GM21528 (cell line): ENCODE measurements at regions not wholly inside any gene's neighbourhood (a gene's known extent, or its start where the extent isn't known, plus 50 kb on each side); places are given as distances from the start of the nearest gene placed in this dataset.
"Not testable (repeated sequence)": the region's sequence is repeated elsewhere in the genome, so short reads cannot be mapped to it uniquely, and the experiment has no call there.

Experiments used
- ATAC-seq: cut with Tn5 transposase; IDR thresholded peaks from one replicate; pipeline ENCODE4 v1.9.1; 2021; ENCODE audit warnings: mild to moderate bottlenecking, moderate library complexity; ENCODE audit not compliant: unreplicated experiment, low FRiP score

- ATAC-seq = no peak
Measured at GRCh38 chr3:109648027-109648426, 310.7 kb upstream of the DPPA4 start.

DNA sequence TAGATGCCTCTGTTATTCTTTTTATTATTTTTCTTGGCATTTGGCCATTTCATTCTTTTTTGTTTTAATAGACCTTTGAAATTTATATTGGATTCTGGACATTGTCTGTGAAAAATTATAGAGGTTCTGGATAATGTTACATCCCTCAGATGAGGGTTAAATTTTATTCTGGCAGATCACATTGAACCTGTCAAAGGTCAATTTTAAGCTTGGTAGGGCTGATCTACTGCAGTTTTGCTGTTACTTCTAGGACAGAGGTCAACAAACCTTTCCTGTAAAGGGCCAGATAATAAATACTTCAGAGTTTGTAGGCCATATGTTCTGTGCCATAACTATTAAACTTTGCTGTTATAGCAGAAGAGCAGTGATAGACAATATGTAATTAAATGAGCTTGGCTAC lies 318.9 kb upstream of the DPPA4 start:
- ATAC-seq = no peak

DNA sequence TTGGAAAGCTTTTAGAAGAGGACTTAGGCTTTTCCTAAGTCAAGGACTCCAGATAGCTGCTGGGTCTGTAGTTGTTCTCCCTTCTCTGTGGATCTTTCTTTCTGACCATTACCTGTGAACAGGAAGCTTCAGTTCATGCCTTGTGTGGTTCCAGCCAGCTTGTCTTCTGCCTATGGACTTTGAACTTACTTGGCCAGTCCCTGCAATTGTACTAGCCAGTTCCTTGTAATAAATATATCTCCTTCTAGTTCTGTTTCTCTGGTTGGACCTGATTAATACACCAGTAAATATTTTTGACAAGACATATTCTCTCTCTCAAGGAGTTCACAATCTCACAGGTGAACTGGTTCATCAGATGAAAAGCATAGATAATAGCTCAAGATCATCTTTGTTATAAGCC lies 341.3 kb upstream of the DPPA4 start:
- no peak for ATAC-seq

DNA sequence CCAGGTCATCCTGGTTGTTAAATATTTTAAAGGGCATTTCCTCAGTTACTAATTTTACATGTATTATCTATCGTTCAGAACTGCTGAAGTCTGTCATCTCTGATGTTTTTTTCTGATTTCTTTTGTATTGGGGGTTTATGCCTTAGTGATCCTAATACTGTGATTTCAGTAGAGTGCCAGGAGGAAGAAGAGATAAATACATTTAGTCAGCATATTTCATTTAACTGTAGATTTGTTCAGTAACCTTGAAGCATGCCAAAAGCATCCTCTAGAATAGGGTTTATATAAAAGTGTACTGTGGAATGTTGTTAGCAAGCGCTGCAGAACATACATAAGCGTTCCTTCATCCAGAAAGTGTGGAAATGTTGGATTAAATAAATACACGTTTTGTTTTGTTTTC lies 342.3 kb upstream of the DPPA4 start:
- ATAC-seq = no peak

DNA sequence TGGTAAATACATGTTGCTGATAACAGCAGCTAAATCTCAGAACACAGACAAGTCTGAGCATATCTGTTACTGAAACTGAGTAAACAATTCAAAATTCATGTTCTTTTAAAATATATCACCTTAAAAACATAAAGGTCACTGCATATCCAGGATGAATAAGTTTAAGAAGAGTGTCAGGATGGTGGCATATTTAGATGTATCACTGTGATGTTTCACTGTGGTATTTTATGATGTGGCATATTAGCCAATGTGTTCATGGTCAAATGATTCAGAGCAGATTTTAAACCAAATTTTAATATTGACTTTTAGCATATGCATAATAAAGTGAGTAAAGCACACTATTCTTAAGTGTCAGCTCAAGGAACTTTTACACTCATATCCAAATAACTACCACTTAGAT lies 346.4 kb upstream of the DPPA4 start:
- ATAC-seq = no peak

DNA sequence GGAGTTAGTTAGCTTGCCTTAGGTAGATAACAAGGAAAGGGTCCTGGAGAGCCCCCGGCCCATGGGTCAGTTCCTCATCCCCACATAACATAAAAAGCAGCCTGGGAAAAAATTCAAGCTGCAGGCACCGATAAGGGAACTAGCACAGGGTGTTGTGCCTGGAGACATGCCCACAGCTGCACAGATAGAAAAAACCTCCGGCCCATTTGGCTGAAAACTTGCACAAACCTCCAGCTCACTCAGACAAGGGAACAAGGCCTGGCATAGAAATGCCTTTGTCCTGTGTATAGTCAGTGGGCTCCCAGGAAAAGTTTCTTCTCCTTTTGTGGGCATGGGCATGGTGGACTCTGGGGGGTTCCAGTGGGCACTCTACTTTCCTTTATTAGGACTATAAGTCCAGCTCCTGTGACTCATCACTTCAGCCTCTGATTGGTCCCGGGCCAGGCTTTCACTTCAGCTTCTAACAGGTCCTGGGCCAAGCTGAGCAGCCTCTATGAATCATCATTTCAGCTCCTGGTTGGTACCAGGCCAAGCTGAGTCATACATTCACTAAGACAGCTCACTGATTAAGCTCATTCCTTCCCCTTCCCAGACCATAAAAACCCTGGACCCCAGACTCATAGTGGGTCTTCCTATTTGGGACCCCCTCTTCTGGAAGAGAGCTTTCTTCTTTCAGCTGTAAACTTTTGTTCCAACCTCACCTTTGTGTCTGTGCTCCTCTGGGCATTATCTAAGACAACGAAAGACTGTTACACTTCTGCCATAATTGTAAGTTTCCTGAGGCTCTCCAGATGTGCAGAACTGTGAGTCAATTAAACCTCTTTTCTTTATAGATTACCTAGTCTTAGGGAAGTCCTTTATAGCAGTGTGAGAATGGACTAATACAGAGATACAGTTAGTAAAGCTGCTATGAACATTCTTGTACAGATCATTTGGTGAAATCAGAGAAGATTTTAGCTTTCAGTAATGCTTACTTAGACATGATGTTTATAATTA lies 348.0 kb upstream of the DPPA4 start:
- ATAC-seq = no peak

DNA sequence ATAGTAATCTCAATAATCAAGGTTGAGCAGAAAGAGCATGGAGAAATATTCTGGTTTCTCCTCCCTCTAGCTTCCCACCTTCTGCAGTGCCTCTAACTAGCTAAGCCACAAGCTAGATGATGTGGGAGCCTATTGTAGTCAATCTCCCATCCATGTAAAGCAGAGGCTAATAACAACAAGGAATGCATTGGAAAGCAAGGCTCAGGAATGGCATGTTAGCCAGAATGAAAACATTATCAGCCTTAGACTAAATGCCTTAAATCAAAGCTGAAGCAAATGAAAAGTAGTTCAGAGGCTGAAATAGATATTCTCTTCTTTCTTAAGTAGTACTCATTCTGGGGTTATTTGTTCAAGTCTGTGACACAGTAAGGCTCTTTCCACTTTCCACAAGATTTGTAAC lies 350.3 kb upstream of the DPPA4 start:
- ATAC-seq = no peak

GRCh38 chr3:109696932-109697331 lies 359.6 kb upstream of the DPPA4 start:
- no peak for ATAC-seq

GRCh38 chr3:109702252-109702651 lies 364.9 kb upstream of the DPPA4 start:
- no peak for ATAC-seq

- no peak for ATAC-seq
Measured at GRCh38 chr3:109702976-109703375, 365.6 kb upstream of the DPPA4 start.

DNA sequence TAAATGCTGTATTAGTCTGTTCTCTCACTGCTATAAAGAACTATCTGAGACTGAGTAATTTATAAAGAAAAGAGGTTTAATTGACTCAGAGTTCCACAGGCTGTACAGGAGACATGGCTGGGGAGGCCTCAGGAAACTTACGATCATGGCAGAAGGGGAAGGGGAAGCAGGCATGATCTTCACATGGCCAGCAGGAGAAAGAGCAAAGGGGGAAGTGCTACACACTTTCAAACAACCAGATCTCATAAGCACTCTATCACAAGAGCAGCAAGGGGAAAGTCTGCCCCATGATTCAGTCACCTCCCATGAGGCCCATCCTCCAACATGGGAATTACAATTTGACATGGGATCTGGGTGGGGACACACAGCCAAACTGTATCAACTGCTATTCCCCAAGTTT lies 367.8 kb upstream of the DPPA4 start:
- not testable (repeated sequence) for ATAC-seq

- no peak for ATAC-seq
Measured at GRCh38 chr3:109707617-109708016, 370.3 kb upstream of the DPPA4 start.

GRCh38 chr3:109713288-109713687 lies 375.9 kb upstream of the DPPA4 start:
- ATAC-seq = no peak

- ATAC-seq = no peak
Measured at GRCh38 chr3:109715707-109716106, 378.4 kb upstream of the DPPA4 start.

- no peak for ATAC-seq
Measured at GRCh38 chr3:109718850-109719249, 381.5 kb upstream of the DPPA4 start.

DNA sequence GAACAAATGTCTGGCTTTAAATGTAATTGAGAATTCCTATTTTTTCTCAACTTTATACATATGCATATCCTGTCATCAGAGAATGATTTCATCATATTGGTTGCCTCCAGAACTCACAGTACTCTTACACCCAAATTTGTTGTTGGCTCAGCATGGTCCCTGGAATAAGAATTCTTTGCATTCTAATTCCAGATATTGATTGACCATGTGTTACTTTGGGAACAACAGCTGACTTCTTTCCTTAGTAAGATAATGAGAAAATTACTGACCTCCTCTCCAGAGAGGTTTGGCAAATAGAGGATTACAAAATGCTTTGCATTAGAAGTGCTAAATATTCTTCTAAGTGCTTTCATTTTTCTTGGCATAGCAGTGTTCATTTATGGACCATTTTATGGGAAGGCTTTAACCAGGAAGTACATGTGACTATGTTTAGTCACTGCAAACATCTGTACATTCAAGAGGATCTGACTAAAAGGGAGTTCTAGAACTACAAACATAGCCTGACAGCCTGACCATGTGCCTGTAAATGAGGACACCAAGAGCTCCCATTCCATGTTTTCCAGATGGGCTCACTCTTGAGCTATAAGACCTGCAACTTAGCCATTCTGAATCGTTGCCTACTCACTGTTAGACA lies 391.6 kb upstream of the DPPA4 start:
- no peak for ATAC-seq

- ATAC-seq = peak; percentile 92
Measured at GRCh38 chr3:109731639-109732473, 394.5 kb upstream of the DPPA4 start.

DNA sequence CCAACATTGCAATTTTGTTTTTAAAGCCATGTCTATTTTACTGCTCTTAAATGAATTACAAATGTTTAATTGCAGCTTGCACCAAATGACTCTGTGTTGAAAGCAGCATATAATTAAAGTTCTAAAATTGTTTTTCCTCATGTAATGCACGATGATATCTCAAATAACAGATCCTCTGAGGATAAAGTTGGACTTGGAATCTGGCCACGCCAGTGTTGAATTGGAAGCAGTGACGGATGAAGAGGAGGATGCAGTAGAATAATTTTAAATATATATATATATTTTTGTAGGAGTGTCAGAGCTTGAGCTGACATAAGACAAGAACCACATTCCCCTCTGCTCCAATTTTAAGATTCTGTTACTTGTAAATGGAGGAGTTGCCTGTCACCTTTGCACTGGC lies 406.6 kb upstream of the DPPA4 start:
- ATAC-seq = no peak

DNA sequence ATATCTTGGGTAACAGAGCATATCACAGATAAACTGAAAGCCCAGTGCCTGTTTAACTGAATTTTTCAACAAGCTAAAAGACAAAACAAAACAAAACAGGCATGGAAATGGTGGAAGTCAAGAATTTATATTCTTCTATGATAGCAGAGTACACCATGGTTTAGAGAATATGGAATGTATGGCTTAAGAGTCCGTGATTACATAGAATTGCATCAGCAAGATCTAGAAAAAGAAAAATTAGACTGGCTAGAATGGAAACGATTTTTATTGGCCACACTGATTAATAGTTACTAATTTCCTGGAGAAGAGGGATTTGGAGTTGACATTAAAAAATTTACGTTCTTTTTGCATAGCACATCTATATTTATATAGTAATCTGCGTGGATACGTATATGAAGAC lies 435.2 kb upstream of the DPPA4 start:
- no peak for ATAC-seq

GRCh38 chr3:109774108-109774507 lies 436.8 kb upstream of the DPPA4 start:
- no peak for ATAC-seq

GRCh38 chr3:109784285-109784684 lies 446.9 kb upstream of the DPPA4 start:
- no peak for ATAC-seq
